Hepatocyte (in vitro differentiated cells): ENCODE measurements at regions not wholly inside any gene's neighbourhood (a gene's known extent, or its start where the extent isn't known, plus 50 kb on each side); places are given as distances from the start of the nearest gene placed in this dataset.

Source experiments
- EZH2 ChIP-seq: fragments of 200-600 bp; sonication (generic); IDR thresholded peaks from 2 replicates; pipeline ENCODE4 v1.6.1; 2016; ENCODE audit warnings: antibody characterized with exemption, mild to moderate bottlenecking, borderline replicate concordance
- TF ChIP-seq, protein P1 (sequence below): fragments of 200-600 bp; sonication (generic); IDR thresholded peaks from 2 replicates; pipeline ENCODE4 v1.5.1; 2016; ENCODE audit warnings: antibody characterized with exemption, mild to moderate bottlenecking; ENCODE audit not compliant: poor library complexity

DNA sequence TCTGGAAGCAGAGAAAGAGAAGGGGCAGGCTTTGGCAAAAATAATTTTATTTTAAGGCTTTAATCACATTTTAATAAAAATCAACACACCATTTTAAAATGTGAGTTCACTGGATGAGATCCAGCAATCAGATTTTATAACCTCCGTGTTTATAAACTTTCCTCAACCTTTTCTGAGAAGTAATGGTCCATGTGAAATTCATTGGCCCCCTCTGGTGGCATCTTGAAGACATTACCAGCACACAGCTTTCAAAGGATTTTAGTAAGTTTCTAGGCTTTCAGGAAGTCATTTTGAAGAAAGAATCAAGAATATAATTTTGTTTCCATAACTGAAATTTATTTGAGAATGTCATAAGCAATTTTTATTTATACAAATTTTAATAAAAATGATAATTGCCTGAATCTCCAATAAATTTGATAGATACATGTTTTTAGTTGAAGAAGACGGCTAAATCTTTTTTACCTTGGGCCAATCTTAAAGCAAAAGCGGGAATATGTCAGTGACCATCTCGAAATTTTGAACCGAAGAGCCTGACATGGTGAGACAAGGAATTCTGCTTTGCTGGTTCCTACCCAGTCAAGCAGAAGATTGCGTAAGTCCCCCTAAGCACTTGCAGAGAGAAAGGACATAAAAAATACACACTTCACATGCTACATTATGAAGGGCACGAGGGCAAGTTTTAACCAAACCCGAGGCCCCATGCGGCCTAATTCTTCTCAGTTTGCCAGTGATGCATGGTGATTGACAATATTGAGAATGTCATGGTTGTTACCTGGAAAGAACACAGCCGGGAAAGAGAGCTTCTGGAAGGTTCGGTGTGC is 128.4 kb upstream of the CBLN2 start:
- TF ChIP-seq, protein P1, sequence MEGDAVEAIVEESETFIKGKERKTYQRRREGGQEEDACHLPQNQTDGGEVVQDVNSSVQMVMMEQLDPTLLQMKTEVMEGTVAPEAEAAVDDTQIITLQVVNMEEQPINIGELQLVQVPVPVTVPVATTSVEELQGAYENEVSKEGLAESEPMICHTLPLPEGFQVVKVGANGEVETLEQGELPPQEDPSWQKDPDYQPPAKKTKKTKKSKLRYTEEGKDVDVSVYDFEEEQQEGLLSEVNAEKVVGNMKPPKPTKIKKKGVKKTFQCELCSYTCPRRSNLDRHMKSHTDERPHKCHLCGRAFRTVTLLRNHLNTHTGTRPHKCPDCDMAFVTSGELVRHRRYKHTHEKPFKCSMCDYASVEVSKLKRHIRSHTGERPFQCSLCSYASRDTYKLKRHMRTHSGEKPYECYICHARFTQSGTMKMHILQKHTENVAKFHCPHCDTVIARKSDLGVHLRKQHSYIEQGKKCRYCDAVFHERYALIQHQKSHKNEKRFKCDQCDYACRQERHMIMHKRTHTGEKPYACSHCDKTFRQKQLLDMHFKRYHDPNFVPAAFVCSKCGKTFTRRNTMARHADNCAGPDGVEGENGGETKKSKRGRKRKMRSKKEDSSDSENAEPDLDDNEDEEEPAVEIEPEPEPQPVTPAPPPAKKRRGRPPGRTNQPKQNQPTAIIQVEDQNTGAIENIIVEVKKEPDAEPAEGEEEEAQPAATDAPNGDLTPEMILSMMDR = peak; percentile 80
- no peak for TF ChIP-seq EZH2
